NCI-H510A (cell line): ENCODE measurements at regions not wholly inside any gene's neighbourhood (a gene's known extent, or its start where the extent isn't known, plus 50 kb on each side); places are given as distances from the start of the nearest gene placed in this dataset.

ENCODE experiments used
- DNase-seq: peaks from one replicate; lab custom pipeline; 2025; lab: John Stamatoyannopoulos, UW

GRCh38 chr4:138021139-138021830 is 220.9 kb downstream of the SLC7A11 start:
- no peak for DNase-seq

DNA sequence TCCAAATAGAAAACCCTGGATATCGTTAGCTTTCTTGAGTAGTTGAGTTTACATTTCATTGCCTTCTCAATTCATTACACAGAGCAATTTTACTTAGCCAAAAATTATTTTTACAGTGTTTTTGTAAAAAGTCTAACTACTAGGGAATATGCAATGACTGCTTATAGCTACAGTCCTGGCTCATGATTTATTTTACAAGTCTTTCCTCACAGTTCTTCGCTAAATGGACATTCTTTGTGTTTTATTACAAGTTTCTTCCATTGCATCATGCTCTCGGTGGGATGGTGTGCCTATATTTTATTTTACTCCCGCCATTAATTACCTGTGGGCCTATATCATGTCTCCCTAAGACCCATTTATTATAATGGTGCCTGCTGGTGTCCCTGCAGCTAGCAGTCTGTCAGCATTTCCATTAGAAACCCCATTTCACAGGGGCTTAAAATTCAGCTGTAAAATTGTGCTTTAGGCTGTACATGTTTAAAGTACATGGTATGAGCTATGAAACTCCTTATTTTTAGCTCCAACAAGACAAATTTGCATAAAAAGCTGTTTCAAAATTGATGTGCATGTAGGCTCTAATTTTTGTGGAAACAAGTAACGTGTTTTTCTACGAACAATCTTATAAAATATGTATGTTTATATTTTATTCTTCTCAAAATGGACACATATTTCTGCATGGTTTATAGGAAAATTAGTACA is 227.4 kb downstream of the SLC7A11 start:
- no peak for DNase-seq

DNA sequence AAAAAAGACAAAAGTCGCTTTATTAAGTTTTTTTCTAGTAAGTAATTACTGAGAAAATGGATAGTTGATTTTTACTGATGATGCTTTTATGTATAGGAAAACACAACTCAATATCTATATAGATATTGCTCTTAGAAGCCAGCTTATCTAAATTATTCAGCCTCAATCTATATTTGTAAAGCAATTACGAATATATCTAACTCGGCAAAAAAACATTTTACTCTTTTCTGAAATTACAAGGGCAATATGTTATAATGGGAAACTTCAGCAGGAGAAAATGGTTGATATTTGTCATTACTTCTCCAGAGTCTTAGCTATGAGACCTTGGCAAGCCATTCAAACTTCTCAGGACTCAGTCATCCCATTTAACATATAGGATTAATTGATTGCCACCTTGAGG is 228.5 kb downstream of the SLC7A11 start:
- DNase-seq: no peak

GRCh38 chr4:138010639-138011038 is 231.5 kb downstream of the SLC7A11 start:
- no peak for DNase-seq

GRCh38 chr4:138007572-138007971 is 234.6 kb downstream of the SLC7A11 start:
- no peak for DNase-seq

GRCh38 chr4:138005486-138005885 is 236.7 kb downstream of the SLC7A11 start:
- DNase-seq: no peak

DNA sequence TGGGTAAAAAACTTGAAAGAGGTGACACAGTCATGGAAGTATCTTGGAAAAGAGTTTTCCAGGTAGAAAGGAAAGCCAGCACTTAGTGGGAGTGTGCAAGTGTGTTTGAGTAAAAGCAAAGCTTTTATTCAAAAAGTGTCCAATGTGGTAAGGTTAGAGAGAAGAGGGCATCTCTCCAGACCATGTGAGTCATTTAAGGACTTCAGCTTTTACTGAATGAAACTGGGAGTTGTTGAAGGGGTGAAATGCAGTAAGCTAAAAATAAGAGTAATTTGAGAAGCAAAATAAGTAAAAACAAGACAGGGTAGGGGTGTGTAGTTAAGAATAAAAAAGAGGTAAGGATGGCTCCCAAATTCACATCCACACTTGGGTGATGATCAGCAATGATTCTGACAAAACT is 238.9 kb downstream of the SLC7A11 start:
- no peak for DNase-seq

GRCh38 chr4:137998666-137999429 is 243.3 kb downstream of the SLC7A11 start:
- no peak for DNase-seq

- DNase-seq: no peak
Measured at GRCh38 chr4:137997496-137997895, 244.7 kb downstream of the SLC7A11 start.

- no peak for DNase-seq
Measured at GRCh38 chr4:137994853-137995252, 247.3 kb downstream of the SLC7A11 start.

GRCh38 chr4:137993232-137993631 is 248.9 kb downstream of the SLC7A11 start:
- DNase-seq: no peak

DNA sequence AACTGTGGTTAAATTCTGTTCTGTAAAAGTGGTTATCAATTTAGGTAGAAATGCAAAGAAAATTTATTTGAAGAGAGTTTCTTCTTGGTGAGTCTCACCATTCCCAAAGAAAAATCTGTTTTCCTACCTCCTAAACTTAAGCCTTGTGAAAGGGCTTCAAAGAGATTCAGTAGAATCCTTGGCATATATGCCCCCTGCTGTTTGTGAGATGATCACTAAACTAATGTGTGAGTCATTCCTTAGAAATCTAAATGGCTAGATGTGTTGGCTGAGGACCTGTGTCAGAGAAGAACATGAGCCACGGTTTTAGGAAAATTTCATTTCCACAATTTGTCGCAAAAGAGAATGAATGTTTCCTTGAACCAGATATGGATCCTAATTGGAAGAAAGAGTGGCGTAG is 260.9 kb downstream of the SLC7A11 start:
- DNase-seq: no peak

GRCh38 chr4:137980641-137981040 is 261.5 kb downstream of the SLC7A11 start:
- DNase-seq: no peak

DNA sequence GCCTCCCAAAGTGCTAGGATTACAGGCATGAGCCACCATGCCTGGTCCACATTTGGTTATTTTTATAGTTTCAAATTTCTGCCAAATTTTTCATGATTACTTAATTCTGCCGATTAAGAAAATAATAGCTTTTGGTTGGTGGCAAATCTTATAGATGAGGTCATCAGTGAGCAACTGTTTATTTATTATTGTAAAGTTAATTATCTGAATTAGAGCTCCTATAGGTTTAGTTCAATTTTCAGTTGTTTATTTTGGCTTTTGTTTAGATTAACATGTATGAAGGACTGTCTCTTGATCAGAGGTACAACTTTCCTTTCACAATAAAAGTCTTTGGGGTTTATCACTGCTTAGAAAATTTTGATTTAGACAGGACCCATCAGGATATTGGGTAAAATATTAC is 262.2 kb downstream of the SLC7A11 start:
- no peak for DNase-seq

DNA sequence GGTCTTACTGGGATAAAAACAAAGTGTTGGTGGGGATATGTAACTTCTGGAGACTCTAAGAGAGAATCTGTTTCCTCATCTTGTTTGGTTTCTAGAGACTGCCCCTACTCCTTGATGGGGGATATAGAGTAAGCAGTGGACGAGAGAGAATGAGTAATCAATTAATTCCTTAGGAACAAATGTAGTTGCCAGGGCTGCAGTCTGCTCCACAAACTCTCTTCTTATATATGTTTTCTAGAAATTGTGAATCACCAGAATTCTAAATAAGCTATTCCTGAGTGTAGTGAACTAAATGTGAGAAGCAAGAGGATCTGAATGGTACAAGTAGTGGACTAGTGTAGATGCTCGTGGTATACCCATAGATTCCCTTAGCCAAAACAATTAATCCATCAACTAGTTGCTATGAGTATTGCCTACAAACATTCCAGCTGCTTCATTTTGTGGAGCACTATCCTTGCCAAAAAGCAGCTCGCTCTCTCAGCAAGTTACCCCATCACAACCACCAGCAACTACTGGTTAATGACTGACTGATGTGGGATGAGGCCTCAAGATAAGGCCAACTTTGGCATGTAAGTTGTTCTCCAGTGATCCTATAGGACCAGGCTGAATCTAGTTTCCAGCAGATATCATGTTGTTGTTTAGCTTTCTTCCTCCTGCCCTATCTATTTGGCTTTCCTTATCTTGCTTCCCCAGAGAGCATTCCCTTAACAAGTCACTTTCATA is 273.0 kb downstream of the SLC7A11 start:
- no peak for DNase-seq

DNA sequence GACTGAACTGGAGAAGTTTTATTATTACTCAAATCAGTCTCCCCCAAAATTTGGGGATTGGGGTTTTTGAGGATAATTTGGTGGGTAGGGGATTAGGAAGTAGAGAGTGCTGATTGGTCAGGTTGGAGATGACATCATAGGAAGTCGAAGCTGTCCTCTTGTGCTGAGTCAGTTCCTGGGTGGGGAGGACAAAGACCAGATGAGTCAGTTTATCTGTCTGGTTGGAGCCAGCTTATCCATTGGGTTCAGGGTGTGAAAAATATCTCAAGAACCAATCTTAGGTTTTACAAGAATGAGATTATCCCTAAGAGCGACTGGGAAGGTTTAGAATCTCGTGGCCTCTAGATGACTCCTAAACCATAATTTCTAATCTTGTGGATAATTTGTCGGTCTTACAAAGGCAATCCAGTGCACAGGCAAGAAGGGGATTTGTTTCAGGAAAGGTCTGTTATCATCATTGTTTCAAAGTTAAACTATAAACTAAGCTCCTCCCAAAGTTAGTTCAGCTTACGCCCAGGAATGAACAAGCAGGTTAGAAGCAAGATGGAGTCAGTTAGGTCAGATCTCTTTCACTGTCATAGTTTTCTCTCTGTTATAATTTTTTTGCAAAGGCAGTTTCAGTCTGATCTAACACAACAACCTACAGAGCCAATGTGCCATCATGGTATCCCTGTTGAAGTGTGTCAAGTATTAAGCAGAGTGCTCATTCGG is 274.5 kb downstream of the SLC7A11 start:
- DNase-seq: no peak

DNA sequence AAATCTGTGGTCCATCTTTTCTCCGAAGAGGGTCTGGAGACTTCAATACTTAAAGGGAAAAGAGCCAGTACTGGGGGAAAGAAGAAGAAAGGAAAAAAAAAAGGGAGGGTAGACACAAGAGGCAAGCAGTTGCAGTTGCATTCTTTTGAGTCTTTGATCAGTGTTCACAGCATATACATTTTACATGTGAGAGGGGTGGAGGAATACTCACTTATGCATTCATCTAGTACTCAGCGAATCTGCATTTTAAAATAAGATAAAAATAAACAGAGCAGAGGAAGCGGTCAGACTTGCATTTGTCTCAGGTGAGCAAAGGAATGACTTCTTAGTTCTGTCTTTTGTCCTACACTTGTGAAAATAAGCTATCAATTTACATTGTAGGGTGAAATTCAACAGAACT is 275.6 kb downstream of the SLC7A11 start:
- DNase-seq: no peak

GRCh38 chr4:137961051-137961438 is 281.1 kb downstream of the SLC7A11 start:
- DNase-seq: no peak

DNA sequence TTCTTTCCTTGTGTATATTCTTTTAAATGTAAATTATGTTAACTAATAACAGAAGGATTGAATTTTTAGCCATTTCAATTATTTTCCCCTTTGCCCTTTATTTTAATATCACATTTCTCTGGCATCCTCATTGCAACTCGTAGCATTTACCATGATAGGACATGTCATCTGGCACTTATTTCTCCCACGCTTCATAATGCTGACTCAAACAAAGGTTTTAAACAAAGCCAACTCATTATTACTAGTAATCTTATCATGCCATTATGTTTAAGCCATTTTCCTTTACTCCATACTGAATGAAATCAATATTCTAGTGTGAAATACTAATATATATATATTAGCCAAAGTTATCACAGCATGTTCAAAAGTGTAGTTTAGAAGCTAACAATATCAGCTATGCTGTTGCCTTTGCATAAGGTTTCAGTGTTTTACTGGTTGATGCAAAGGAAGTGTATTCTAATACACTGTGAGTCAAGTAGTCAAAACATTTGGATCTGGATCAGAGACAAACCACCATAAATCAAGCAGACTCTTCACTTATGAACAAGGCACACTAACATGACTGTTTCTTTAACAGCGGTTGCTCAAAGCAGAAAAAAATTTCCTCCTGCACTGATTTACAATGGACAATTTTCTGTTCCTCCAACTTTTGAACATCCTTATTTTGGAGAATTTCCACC is 281.6 kb downstream of the SLC7A11 start:
- DNase-seq: no peak

- no peak for DNase-seq
Measured at GRCh38 chr4:137957806-137958205, 284.3 kb downstream of the SLC7A11 start.

DNA sequence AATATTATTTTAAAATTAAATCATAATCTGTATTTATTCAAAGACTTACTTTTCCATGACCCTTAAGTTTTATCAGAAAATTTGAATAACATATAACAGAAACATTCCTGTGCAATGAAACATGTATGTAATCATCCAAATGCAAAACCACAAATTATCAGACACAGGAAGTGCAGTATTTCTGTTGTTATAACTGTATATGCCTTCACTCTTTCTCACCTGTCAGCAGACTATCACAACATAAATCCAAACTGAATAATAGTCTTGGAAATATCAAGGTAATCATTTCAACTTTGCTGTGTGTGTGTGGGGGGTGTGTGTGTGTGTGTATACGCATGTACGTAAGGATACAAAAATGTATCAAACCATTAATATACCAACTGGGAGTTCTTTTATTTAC is 285.9 kb downstream of the SLC7A11 start:
- no peak for DNase-seq
